ENCODE measurements at regions not wholly inside any gene's neighbourhood (a gene's known extent, or its start where the extent isn't known, plus 50 kb on each side); places are given as distances from the start of the nearest gene placed in this dataset.
"Not testable (repeated sequence)": the region's sequence is repeated elsewhere in the genome, so short reads cannot be mapped to it uniquely, and the experiment has no call there.

GRCh38 chr14:87043667-87044200 lies 949.2 kb downstream of the GALC start:
- H3K36me3 ChIP-seq (ENCODE audit: control insufficient read depth in 2 of 2, insufficient read depth in 2 of 2, low read length in 2 of 2): no peaks in the 10 kb centered on the region
- no peaks in the 10 kb centered on the region for H3K4me1 ChIP-seq (ENCODE audit: control insufficient read depth in 2 of 2, insufficient read depth in 2 of 2, low read length in 2 of 2)
- H3K27ac ChIP-seq (ENCODE audit: low read depth in 2 of 2, low read length in 2 of 2): no peak overlapping the region
- H3K9ac ChIP-seq (ENCODE audit: low read depth in 1 of 2, low read length in 2 of 2): no peak overlapping the region
- no peaks in the 10 kb centered on the region for H3K27me3 ChIP-seq (ENCODE audit: control insufficient read depth in 2 of 2, insufficient read depth in 2 of 2, low read length in 2 of 2)
- no peaks in the 10 kb centered on the region for H3K9me3 ChIP-seq (ENCODE audit: control insufficient read depth in 2 of 2, low read length in 2 of 2)
- no peak overlapping the region for H3K4me3 ChIP-seq (ENCODE audit: low read length in 2 of 2)

- Histone ChIP-seq H3K9me3 (ENCODE audit: control insufficient read depth in 2 of 2, low read length in 2 of 2) (no peaks in the 10 kb centered on the region), H3K27ac (ENCODE audit: low read depth in 2 of 2, low read length in 2 of 2) (no peak overlapping the region), H3K27me3 (ENCODE audit: control insufficient read depth in 2 of 2, insufficient read depth in 2 of 2, low read length in 2 of 2) (no peaks in the 10 kb centered on the region), H3K4me1 (ENCODE audit: control insufficient read depth in 2 of 2, insufficient read depth in 2 of 2, low read length in 2 of 2) (no peaks in the 10 kb centered on the region), H3K36me3 (ENCODE audit: control insufficient read depth in 2 of 2, insufficient read depth in 2 of 2, low read length in 2 of 2) (no peaks in the 10 kb centered on the region), H3K4me3 (ENCODE audit: low read length in 2 of 2) (no peak overlapping the region), H3K9ac (ENCODE audit: low read depth in 1 of 2, low read length in 2 of 2) (no peak overlapping the region)
Observed at GRCh38 chr14:87042354-87042753, 950.6 kb downstream of the GALC start.

GRCh38 chr14:87041290-87042020 lies 951.5 kb downstream of the GALC start:
- Histone ChIP-seq H3K4me1 (ENCODE audit: control insufficient read depth in 2 of 2, insufficient read depth in 2 of 2, low read length in 2 of 2) (no peaks in the 10 kb centered on the region), H3K36me3 (ENCODE audit: control insufficient read depth in 2 of 2, insufficient read depth in 2 of 2, low read length in 2 of 2) (no peaks in the 10 kb centered on the region), H3K4me3 (ENCODE audit: low read length in 2 of 2) (no peak overlapping the region), H3K27ac (ENCODE audit: low read depth in 2 of 2, low read length in 2 of 2) (no peak overlapping the region), H3K9ac (ENCODE audit: low read depth in 1 of 2, low read length in 2 of 2) (no peak overlapping the region), H3K9me3 (ENCODE audit: control insufficient read depth in 2 of 2, low read length in 2 of 2) (no peaks in the 10 kb centered on the region), H3K27me3 (ENCODE audit: control insufficient read depth in 2 of 2, insufficient read depth in 2 of 2, low read length in 2 of 2) (no peaks in the 10 kb centered on the region)

DNA sequence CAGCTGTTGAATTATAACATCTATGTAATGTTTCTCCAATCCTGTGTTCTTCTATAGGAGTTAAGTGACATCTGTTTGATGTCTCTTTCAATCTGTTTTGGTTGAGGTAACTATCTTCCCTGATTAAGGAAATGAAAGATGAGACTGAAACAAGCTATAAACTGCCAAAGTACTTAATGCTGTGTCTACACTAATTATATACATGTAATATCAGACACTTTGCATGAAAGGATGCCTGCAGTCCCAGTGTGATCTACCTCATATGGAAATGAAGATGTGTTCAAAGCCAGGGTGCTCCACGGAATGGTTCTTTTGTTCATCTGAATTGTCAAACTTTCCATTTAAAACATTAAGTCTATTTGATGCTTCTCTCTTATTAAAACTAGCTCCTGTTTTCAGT lies 958.3 kb downstream of the GALC start:
- peaks cover 0 to 2% of the 10 kb centered on the region in 2 donors for H3K9me3 ChIP-seq (ENCODE audit: control insufficient read depth in 2 of 2, low read length in 2 of 2)
- no peaks in the 10 kb centered on the region for H3K36me3 ChIP-seq (ENCODE audit: control insufficient read depth in 2 of 2, insufficient read depth in 2 of 2, low read length in 2 of 2)
- no peak overlapping the region for H3K27ac ChIP-seq (ENCODE audit: low read depth in 2 of 2, low read length in 2 of 2)
- H3K9ac ChIP-seq (ENCODE audit: low read depth in 1 of 2, low read length in 2 of 2): no peak overlapping the region
- H3K4me3 ChIP-seq (ENCODE audit: low read length in 2 of 2): no peak overlapping the region
- no peaks in the 10 kb centered on the region for H3K4me1 ChIP-seq (ENCODE audit: control insufficient read depth in 2 of 2, insufficient read depth in 2 of 2, low read length in 2 of 2)
- H3K27me3 ChIP-seq (ENCODE audit: control insufficient read depth in 2 of 2, insufficient read depth in 2 of 2, low read length in 2 of 2): no peaks in the 10 kb centered on the region

DNA sequence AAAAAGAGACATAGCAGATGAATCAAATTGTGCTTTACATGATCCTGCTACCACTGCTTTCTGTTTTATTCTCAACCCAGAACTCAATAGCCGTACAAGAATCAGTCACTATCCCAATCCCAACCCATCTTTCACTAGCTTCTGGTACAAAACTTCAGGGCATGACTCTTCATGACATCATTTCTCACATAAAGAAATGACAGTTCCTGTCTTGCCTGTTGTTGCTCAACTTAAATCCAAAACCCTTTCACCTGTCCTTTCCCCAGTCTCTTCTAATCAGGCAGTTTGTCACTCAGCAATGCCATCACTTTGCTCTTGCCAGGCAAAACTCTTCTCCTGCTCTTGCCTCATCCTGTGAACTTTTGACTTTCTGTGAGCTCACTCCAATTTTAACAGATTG lies 962.8 kb downstream of the GALC start:
- Histone ChIP-seq H3K27me3 (ENCODE audit: control insufficient read depth in 2 of 2, insufficient read depth in 2 of 2, low read length in 2 of 2) (no peaks in the 10 kb centered on the region), H3K4me1 (ENCODE audit: control insufficient read depth in 2 of 2, insufficient read depth in 2 of 2, low read length in 2 of 2) (no peaks in the 10 kb centered on the region), H3K4me3 (ENCODE audit: low read length in 2 of 2) (no peak overlapping the region), H3K9ac (ENCODE audit: low read depth in 1 of 2, low read length in 2 of 2) (no peak overlapping the region), H3K27ac (ENCODE audit: low read depth in 2 of 2, low read length in 2 of 2) (no peak overlapping the region), H3K9me3 (ENCODE audit: control insufficient read depth in 2 of 2, low read length in 2 of 2) (peaks cover 0 to 2% of the 10 kb centered on the region in 2 donors), H3K36me3 (ENCODE audit: control insufficient read depth in 2 of 2, insufficient read depth in 2 of 2, low read length in 2 of 2) (no peaks in the 10 kb centered on the region)

DNA sequence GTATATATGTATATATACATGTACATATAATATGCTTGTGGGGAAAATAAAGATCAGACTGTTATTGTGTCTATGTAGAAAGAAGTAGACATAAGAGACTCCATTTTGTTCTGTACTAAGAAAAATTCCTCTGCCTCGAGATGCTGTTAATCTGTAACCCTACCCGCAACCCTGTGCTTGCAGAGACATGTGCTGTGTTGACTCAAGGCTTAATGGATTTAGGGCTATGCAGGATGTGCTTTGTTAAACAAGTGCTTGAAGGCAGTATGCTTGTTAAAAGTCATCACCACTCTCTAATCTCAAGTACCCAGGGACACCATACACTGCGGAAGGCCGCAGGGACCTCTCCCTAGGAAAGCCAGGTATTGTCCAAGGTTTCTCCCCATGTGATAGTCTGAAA lies 972.9 kb downstream of the GALC start:
- not testable (repeated sequence) for H3K9ac ChIP-seq (ENCODE audit: low read depth in 1 of 2, low read length in 2 of 2); H3K4me1 ChIP-seq (ENCODE audit: control insufficient read depth in 2 of 2, insufficient read depth in 2 of 2, low read length in 2 of 2); H3K27ac ChIP-seq (ENCODE audit: low read depth in 2 of 2, low read length in 2 of 2); H3K4me3 ChIP-seq (ENCODE audit: low read length in 2 of 2); H3K36me3 ChIP-seq (ENCODE audit: control insufficient read depth in 2 of 2, insufficient read depth in 2 of 2, low read length in 2 of 2); H3K9me3 ChIP-seq (ENCODE audit: control insufficient read depth in 2 of 2, low read length in 2 of 2); H3K27me3 ChIP-seq (ENCODE audit: control insufficient read depth in 2 of 2, insufficient read depth in 2 of 2, low read length in 2 of 2)

GRCh38 chr14:87018294-87018693 lies 974.7 kb downstream of the GALC start:
- H3K4me1 ChIP-seq (ENCODE audit: control insufficient read depth in 2 of 2, insufficient read depth in 2 of 2, low read length in 2 of 2): no peaks in the 10 kb centered on the region
- H3K4me3 ChIP-seq (ENCODE audit: low read length in 2 of 2): no peak overlapping the region
- H3K9me3 ChIP-seq (ENCODE audit: control insufficient read depth in 2 of 2, low read length in 2 of 2): no peaks in the 10 kb centered on the region
- no peak overlapping the region for H3K9ac ChIP-seq (ENCODE audit: low read depth in 1 of 2, low read length in 2 of 2)
- no peaks in the 10 kb centered on the region for H3K27me3 ChIP-seq (ENCODE audit: control insufficient read depth in 2 of 2, insufficient read depth in 2 of 2, low read length in 2 of 2)
- H3K27ac ChIP-seq (ENCODE audit: low read depth in 2 of 2, low read length in 2 of 2): no peak overlapping the region
- H3K36me3 ChIP-seq (ENCODE audit: control insufficient read depth in 2 of 2, insufficient read depth in 2 of 2, low read length in 2 of 2): no peaks in the 10 kb centered on the region

- Histone ChIP-seq H3K4me3 (ENCODE audit: low read length in 2 of 2) (no peak overlapping the region), H3K4me1 (ENCODE audit: control insufficient read depth in 2 of 2, insufficient read depth in 2 of 2, low read length in 2 of 2) (no peaks in the 10 kb centered on the region), H3K9ac (ENCODE audit: low read depth in 1 of 2, low read length in 2 of 2) (no peak overlapping the region), H3K9me3 (ENCODE audit: control insufficient read depth in 2 of 2, low read length in 2 of 2) (no peaks in the 10 kb centered on the region), H3K27me3 (ENCODE audit: control insufficient read depth in 2 of 2, insufficient read depth in 2 of 2, low read length in 2 of 2) (no peaks in the 10 kb centered on the region), H3K36me3 (ENCODE audit: control insufficient read depth in 2 of 2, insufficient read depth in 2 of 2, low read length in 2 of 2) (no peaks in the 10 kb centered on the region), H3K27ac (ENCODE audit: low read depth in 2 of 2, low read length in 2 of 2) (no peak overlapping the region)
Observed at GRCh38 chr14:87017335-87017734, 975.6 kb downstream of the GALC start.

DNA sequence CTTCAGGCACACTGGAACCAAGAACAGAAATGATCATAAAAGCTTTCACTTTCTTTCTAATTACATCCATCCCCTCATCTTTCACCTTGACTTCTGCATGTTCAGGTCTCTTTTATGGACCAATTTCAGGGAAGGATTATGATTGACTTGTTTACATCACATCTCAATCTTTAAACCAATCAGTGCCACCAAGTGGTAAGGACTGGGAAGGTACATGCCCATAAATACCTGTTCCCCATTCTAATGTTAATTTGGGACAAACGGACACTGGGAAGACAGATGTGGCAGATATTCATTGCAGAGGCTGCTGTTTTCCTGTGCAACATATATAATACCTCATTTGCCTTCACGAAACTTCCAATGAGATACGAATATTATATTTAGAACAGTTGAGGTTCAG lies 978.1 kb downstream of the GALC start:
- no peak overlapping the region for H3K4me3 ChIP-seq (ENCODE audit: low read length in 2 of 2)
- H3K27me3 ChIP-seq (ENCODE audit: control insufficient read depth in 2 of 2, insufficient read depth in 2 of 2, low read length in 2 of 2): no peaks in the 10 kb centered on the region
- no peaks in the 10 kb centered on the region for H3K36me3 ChIP-seq (ENCODE audit: control insufficient read depth in 2 of 2, insufficient read depth in 2 of 2, low read length in 2 of 2)
- no peak overlapping the region for H3K9ac ChIP-seq (ENCODE audit: low read depth in 1 of 2, low read length in 2 of 2)
- H3K9me3 ChIP-seq (ENCODE audit: control insufficient read depth in 2 of 2, low read length in 2 of 2): no peaks in the 10 kb centered on the region
- no peak overlapping the region for H3K27ac ChIP-seq (ENCODE audit: low read depth in 2 of 2, low read length in 2 of 2)
- no peaks in the 10 kb centered on the region for H3K4me1 ChIP-seq (ENCODE audit: control insufficient read depth in 2 of 2, insufficient read depth in 2 of 2, low read length in 2 of 2)

- no peak overlapping the region for H3K4me3 ChIP-seq (ENCODE audit: low read length in 2 of 2)
- no peaks in the 10 kb centered on the region for H3K36me3 ChIP-seq (ENCODE audit: control insufficient read depth in 2 of 2, insufficient read depth in 2 of 2, low read length in 2 of 2)
- H3K27me3 ChIP-seq (ENCODE audit: control insufficient read depth in 2 of 2, insufficient read depth in 2 of 2, low read length in 2 of 2): no peaks in the 10 kb centered on the region
- H3K27ac ChIP-seq (ENCODE audit: low read depth in 2 of 2, low read length in 2 of 2): no peak overlapping the region
- H3K4me1 ChIP-seq (ENCODE audit: control insufficient read depth in 2 of 2, insufficient read depth in 2 of 2, low read length in 2 of 2): no peaks in the 10 kb centered on the region
- H3K9ac ChIP-seq (ENCODE audit: low read depth in 1 of 2, low read length in 2 of 2): no peak overlapping the region
- no peaks in the 10 kb centered on the region for H3K9me3 ChIP-seq (ENCODE audit: control insufficient read depth in 2 of 2, low read length in 2 of 2)
Observed at GRCh38 chr14:87013583-87013982, 979.4 kb downstream of the GALC start.
